GM12875 (cell line): ENCODE measurements at regions not wholly inside any gene's neighbourhood (a gene's known extent, or its start where the extent isn't known, plus 50 kb on each side); places are given as distances from the start of the nearest gene placed in this dataset.
"Not testable (repeated sequence)": the region's sequence is repeated elsewhere in the genome, so short reads cannot be mapped to it uniquely, and the experiment has no call there.

Experiments
- H3K4me3 ChIP-seq: one replicate; pipeline ENCODE4 v1.5.1; 2011; ENCODE audit warnings: low read depth, low read length, control low read depth
- TF ChIP-seq, protein P1 (sequence below): IDR thresholded peaks from 2 replicates; pipeline ENCODE4 v1.5.1; 2011; ENCODE audit warnings: low read depth, mild to moderate bottlenecking, control low read depth, inconsistent platforms, low read length, moderate library complexity, borderline replicate concordance; ENCODE audit not compliant: insufficient read depth

DNA sequence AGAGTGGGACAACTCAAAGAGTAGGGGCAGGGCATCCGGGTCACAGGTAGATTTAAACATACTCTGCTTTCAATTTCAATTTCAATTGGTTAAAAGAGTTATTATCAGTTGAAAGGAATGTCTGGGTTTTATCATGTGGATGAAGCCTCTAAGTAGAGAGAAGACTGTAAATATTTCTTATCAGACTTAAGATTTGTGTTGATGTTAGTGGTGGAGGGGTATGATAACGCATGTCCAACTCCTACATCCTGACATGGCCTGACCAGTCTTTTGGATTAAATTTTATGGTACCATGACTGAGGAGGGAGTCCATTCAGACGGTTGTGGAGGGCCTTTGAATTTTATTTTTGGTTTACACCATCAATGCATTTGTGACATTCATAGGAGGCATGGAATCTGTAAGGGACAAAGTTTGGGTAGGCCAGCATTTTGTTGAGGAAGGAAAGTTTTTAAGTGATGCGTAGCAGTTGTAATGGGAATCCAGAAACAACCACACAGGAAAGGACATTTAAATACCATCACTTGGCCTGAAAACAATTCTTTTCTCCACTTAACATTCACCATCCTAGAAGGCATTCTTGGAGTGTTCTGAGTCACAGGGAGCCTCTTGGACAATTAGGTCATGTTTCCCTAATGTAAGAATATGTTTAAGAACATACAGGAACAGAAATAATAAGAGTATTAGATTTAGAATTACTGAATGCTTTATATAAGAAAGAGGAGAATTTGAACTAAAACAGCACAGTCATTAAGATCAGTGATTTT lies 371.9 kb downstream of the ATP23 start:
- TF ChIP-seq, protein P1, sequence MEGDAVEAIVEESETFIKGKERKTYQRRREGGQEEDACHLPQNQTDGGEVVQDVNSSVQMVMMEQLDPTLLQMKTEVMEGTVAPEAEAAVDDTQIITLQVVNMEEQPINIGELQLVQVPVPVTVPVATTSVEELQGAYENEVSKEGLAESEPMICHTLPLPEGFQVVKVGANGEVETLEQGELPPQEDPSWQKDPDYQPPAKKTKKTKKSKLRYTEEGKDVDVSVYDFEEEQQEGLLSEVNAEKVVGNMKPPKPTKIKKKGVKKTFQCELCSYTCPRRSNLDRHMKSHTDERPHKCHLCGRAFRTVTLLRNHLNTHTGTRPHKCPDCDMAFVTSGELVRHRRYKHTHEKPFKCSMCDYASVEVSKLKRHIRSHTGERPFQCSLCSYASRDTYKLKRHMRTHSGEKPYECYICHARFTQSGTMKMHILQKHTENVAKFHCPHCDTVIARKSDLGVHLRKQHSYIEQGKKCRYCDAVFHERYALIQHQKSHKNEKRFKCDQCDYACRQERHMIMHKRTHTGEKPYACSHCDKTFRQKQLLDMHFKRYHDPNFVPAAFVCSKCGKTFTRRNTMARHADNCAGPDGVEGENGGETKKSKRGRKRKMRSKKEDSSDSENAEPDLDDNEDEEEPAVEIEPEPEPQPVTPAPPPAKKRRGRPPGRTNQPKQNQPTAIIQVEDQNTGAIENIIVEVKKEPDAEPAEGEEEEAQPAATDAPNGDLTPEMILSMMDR, result no peak
- H3K4me3 ChIP-seq, result no peak overlapping the region

DNA sequence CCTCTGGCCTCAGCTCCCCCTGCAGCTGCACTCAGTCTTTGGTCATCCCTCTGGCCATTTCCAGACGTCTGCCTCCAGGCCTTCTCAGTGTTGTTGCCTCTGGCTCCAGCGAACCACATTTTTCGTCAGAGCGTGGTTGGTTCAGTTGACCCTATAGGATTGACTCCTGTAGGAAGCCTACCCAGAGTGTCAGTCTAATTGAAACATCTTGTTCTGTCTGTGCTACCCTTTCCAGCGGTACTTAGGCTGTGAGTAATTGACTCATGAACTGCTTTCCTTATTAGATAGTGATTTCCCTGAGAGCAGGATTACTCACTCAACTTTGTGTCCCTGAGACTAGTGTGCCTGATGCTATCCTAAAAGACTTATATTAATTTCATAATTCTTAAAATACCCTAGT lies 373.2 kb downstream of the ATP23 start:
- TF ChIP-seq, protein P1, result no peak
- no peak overlapping the region for H3K4me3 ChIP-seq

DNA sequence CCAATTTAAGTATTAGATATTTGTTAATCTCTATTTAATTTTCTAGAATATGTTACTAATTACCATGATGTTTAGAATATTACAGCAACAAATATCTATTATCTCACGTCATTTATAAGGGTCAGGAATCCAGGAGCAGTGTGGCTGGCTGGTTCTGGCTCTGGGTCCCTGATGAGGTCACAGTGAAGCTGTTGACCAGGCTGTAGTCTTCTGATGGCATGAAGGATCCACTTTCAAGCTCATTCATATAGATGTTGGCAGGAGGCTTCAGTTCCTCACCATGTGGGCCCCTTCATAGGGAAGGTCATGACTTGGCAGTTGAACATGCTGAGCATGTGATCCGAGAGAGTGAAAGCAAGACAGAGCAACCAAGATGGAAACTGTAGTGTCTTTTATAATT lies 375.6 kb downstream of the ATP23 start:
- H3K4me3 ChIP-seq, result no peak overlapping the region
- TF ChIP-seq, protein P1, result no peak

DNA sequence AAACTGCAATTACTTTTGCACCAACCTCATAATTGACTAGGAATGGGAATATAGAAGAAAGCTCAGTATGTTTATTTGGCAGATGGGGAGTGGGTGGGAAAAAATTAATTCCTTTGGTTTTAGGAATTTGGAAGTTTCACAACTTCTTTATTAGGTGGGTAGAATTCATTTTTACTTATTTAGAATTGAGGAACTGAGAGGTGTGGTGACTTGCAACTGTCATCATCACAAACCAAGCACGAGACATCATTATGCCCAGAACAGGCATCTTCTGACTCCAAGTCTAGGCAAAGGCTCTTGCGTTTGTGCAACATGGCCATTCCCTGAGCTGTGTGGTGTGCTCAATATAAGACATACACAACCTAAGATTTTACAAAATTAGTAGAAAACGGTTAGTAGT lies 380.0 kb downstream of the ATP23 start:
- no peak overlapping the region for H3K4me3 ChIP-seq
- TF ChIP-seq, protein P1, result no peak

DNA sequence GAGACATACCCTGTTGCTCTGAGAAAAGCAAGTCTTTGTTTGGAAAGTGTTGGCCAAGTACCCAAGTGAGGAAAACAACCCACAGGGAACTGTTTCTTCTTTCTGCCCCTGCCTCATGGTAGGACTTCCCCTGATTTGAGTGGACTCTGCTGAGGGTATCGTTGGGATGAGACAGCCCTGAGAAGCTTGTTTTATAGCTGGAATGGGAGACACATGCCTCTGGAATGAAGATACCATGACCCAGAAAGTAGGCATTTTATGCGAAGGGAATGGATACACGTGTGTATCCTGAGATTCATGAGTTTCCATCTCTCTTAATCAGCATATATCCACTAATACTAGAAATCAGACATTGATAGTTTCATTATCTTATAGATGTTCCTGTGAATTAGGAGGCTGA lies 382.3 kb downstream of the ATP23 start:
- TF ChIP-seq, protein P1, result no peak
- H3K4me3 ChIP-seq, result no peak overlapping the region

DNA sequence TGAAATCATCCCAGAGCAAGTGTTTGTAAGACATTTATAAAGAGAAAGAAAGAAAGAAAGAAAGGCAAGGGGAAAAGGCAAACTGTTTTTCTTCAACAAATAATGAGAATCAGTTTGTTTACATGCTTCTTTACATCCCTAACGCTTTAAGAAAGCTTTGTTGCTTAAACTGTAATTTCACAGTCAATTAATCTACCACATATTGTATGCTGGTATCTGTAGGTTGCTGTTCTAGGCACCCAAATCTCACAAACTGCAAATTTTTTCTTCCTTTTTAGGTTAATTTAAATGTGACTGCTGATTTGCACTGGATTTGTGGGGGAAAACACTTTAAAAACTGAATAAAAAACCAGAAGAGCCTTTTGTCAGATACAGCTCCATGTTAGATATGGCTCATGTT lies 384.2 kb downstream of the ATP23 start:
- TF ChIP-seq, protein P1, result no peak
- H3K4me3 ChIP-seq, result no peak overlapping the region

DNA sequence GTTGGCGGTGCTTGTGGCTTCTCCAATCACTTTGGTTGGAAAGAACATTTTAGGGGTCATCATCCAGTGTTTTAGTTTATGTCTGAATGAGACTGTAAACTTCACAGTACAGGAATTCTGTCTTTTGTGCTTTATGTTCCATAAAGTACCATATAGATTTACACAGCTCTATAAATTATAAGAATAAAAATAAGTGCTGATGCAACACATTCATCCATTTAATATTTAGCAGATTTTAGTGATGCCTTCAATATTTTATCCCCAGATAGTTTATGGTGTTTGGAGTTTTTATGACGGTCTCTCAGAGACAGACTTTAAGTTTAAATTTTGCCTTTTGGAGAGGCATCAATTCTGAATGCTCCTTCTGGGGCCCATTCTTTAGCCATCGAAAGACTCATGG lies 385.2 kb downstream of the ATP23 start:
- TF ChIP-seq, protein P1, result no peak
- no peak overlapping the region for H3K4me3 ChIP-seq

DNA sequence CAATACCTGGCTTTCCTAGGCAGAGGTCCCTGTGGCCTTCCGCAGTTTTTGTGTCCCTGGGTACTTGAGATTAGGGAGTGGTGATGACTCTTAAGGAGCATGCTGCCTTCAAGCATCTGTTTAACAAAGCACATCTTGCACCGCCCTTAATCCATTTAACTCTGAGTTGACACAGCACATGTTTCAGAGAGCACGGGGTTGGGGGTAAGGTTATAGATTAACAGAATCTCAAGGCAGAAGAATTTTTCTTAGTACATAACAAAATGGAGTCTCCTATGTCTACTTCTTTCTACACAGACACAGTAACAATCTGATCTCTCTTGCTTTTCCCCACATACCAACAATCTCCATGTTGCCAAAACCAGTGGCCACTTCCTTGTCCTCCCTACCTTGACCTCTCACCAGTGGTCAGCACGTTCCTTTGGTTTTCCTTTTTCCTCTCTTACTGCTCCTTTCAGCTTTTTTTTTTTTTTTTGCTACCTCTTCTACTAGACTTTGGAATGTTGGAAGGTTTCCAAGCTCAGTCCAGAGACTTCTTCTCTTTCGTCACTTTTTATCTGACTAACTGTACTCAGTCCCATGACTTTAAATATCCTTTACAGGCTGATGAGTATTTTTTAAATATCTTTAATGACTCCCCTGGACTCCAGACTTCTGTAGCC lies 395.3 kb downstream of the ATP23 start:
- not testable (repeated sequence) for H3K4me3 ChIP-seq

DNA sequence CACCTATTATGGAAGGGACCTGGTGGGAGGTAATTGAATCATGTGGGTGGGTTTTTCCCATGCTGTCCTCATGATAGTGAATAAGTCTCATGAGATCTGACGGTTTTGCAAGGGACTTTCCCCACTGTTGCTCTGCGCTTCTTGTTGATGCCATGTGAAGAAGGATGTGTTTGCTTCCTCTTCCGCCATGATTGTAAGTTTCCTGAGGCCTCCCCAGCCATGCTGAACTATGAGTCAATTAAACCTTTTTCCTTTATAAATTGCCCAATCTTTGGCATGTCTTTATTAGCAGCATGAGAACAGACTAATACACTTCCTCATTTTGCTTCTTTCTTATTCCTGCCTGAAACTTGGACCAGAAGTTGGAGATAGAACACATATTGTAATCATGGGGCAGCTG lies 396.2 kb downstream of the ATP23 start:
- not testable (repeated sequence) for H3K4me3 ChIP-seq
